ENCODE measurements at regions not wholly inside any gene's neighbourhood (a gene's known extent, or its start where the extent isn't known, plus 50 kb on each side); places are given as distances from the start of the nearest gene placed in this dataset.

DNA sequence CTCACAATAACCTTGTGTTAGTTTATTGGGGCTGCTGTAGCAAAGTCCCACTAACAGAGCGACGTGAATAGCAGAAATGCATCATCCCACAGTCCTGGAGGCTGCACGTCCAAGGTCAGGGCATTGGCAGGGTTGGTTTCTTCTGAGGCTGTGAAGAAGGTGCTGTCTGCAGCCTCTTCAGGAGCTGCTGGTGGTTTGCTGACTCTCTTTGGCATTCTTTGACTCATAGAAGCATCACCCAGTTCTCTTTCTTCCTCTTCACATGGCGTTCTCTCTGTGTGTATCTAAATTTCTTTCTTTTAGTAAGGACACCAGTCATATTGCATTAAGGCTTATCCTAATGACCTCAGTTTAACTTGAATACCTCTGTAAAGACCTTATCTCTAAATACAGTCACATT lies 428.4 kb upstream of the KLF6 start:
- WGBS, 3 donors: 93 to 95% (median 94%) methylated on average over 4 of the region's 4 CpGs
- TF ChIP-seq EP300 (IDR thresholded peaks at IDR 0.05): no peak
- intact Hi-C loops (cut with DNase I): no loop called here
- no peak for DNase-seq
- Histone ChIP-seq H3K4me1 (ENCODE audit: insufficient read depth) (no peaks in the 10 kb centered on the region), H3K27me3 (no peaks in the 10 kb centered on the region), H3K9me3 (no peaks in the 10 kb centered on the region), H3K36me3 (no peaks in the 10 kb centered on the region), H3K4me3 (no peak overlapping the region), H3K27ac (no peak overlapping the region)

DNA sequence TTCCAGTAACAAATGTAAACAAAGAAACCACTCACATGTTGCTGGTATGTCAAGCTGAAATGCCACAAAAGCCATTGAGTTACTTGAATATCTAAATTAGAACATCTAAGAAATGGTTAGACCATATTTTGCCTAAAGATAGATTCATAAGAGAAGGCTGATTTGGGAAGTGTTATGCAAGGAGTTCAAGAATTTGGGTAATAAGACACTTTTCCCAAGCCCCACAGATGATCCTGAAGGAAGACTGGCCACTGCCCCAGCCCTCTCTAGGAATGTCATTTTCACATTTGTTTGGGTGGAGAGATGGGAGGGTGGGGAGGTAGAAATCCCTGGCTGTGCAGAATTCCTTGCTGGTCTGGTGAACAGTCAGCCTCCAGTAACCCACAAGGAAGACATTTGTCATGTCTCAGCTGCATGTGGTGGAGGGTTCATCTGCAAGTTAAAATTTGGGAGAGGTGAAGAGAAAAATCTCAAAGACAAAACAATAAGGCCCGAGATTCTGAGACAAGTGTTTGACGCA lies 427.2 kb upstream of the KLF6 start:
- WGBS, 3 donors: 68 to 78% (median 74%) methylated on average over 2 of the region's 2 CpGs
- intact Hi-C loops (cut with DNase I): no loop called here
- DNase-seq: no peak
- H3K27me3 ChIP-seq: no peaks in the 10 kb centered on the region
- TF ChIP-seq EP300 (IDR thresholded peaks at IDR 0.05) (no peak), POLR2A (IDR thresholded peaks at IDR 0.05) (no peak)
- TF ChIP-seq, protein P1, sequence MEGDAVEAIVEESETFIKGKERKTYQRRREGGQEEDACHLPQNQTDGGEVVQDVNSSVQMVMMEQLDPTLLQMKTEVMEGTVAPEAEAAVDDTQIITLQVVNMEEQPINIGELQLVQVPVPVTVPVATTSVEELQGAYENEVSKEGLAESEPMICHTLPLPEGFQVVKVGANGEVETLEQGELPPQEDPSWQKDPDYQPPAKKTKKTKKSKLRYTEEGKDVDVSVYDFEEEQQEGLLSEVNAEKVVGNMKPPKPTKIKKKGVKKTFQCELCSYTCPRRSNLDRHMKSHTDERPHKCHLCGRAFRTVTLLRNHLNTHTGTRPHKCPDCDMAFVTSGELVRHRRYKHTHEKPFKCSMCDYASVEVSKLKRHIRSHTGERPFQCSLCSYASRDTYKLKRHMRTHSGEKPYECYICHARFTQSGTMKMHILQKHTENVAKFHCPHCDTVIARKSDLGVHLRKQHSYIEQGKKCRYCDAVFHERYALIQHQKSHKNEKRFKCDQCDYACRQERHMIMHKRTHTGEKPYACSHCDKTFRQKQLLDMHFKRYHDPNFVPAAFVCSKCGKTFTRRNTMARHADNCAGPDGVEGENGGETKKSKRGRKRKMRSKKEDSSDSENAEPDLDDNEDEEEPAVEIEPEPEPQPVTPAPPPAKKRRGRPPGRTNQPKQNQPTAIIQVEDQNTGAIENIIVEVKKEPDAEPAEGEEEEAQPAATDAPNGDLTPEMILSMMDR (IDR thresholded peaks at IDR 0.05): no peak
- no peaks in the 10 kb centered on the region for H3K9me3 ChIP-seq
- no peaks in the 10 kb centered on the region for H3K36me3 ChIP-seq
- no peak overlapping the region for H3K27ac ChIP-seq
- H3K4me3 ChIP-seq: no peak overlapping the region
- peaks cover 2% of the 10 kb centered on the region for H3K4me1 ChIP-seq (ENCODE audit: insufficient read depth)

GRCh38 chr10:4208499-4208898 lies 423.5 kb upstream of the KLF6 start:
- DNase-seq: no peak
- H3K4me3 ChIP-seq: no peak overlapping the region
- intact Hi-C loops (cut with DNase I): no loop called here

DNA sequence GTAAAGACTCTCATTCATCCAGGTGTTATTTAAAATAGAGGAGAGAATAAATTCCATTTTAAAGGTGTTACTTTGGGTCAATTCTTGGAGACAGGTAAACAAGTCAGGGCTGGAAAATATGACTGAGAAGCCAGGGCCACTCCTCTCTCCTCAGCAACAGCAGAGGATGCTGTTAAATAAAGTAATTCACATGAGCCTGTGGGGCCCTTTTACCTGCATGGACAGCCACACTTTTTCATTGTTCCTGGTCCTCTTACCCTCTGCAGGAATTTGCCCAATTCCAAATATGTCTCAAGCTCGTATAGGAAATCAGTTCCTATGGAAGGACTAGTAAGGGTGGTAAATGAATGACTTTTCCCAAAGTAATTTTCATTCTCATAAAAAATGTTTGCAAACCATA lies 420.1 kb upstream of the KLF6 start:
- H3K27ac ChIP-seq: no peak overlapping the region
- WGBS, 3 donors: 89 to 95% (median 89%) methylated on average over 1 of the region's 1 CpG

More at GRCh38 chr10:4208499-4208898, 423.5 kb upstream of the KLF6 start:
- Histone ChIP-seq H3K27me3 (no peaks in the 10 kb centered on the region), H3K9me3 (no peaks in the 10 kb centered on the region), H3K27ac (no peak overlapping the region), H3K36me3 (no peaks in the 10 kb centered on the region), H3K4me1 (ENCODE audit: insufficient read depth) (peaks cover 2% of the 10 kb centered on the region)
- no peak for TF ChIP-seq POLR2A (IDR thresholded peaks at IDR 0.05)
- no peak for TF ChIP-seq EP300 (IDR thresholded peaks at IDR 0.05)
- TF ChIP-seq, protein P1 (IDR thresholded peaks at IDR 0.05): no peak
- 18 to 52% (median 25%) methylated on average over 5 of the region's 5 CpGs for WGBS, 3 donors

GRCh38 chr10:4202938-4203337 lies 417.9 kb upstream of the KLF6 start:
- Histone ChIP-seq H3K27ac (no peak overlapping the region), H3K4me1 (ENCODE audit: insufficient read depth) (no peaks in the 10 kb centered on the region), H3K9me3 (no peaks in the 10 kb centered on the region), H3K27me3 (no peaks in the 10 kb centered on the region), H3K36me3 (no peaks in the 10 kb centered on the region), H3K4me3 (no peak overlapping the region)
- intact Hi-C loops (cut with DNase I): no loop called here
- TF ChIP-seq EP300 (IDR thresholded peaks at IDR 0.05) (no peak), POLR2A (IDR thresholded peaks at IDR 0.05) (no peak)
- TF ChIP-seq, protein P1 (IDR thresholded peaks at IDR 0.05): no peak
- WGBS, 3 donors: 45 to 78% (median 71%) methylated on average over 1 of the region's 1 CpG
- DNase-seq: no peak

More for the DNA sequence above, 420.1 kb upstream of the KLF6 start:
- DNase-seq: no peak
- TF ChIP-seq POLR2A (IDR thresholded peaks at IDR 0.05): no peak
- TF ChIP-seq, protein P1 (IDR thresholded peaks at IDR 0.05): no peak
- no peak for TF ChIP-seq EP300 (IDR thresholded peaks at IDR 0.05)
- no peaks in the 10 kb centered on the region for H3K27me3 ChIP-seq
- no peak overlapping the region for H3K4me3 ChIP-seq
- peaks cover 2% of the 10 kb centered on the region for H3K4me1 ChIP-seq (ENCODE audit: insufficient read depth)
- intact Hi-C loops (cut with DNase I): no loop called here
- H3K9me3 ChIP-seq: no peaks in the 10 kb centered on the region
- no peaks in the 10 kb centered on the region for H3K36me3 ChIP-seq
